Spleen (tissue), 11 donors: ENCODE measurements at regions not wholly inside any gene's neighbourhood (a gene's known extent, or its start where the extent isn't known, plus 50 kb on each side); places are given as distances from the start of the nearest gene placed in this dataset.

Experiments used
- DNase-seq: peaks from one replicate; pipeline ENCODE4 v3.0.0-alpha.2; 2020
- H3K27ac ChIP-seq, 8 donors: fragments of 200-600 bp; sonication (generic) in 7 of 8; 1 replicate in 4 of 8; 2 replicates in 4 of 8; pipeline versions ENCODE4 v1.5.0 to v1.8.0; 2016 to 2021; ENCODE audit warnings: inconsistent platforms in 4 of 8, mild to moderate bottlenecking in 4 of 8, moderate library complexity in 1 of 8
- H3K27me3 ChIP-seq, 7 donors: fragments of 200-600 bp; sonication (generic) in 6 of 7; replicated peaks in 1 of 7; 1 replicate in 4 of 7; 2 replicates in 3 of 7; pipeline versions ENCODE4 v1.5.0 to v1.8.0; 2016 to 2021; ENCODE audit warnings: inconsistent platforms in 3 of 7, mild to moderate bottlenecking in 1 of 7
- H3K36me3 ChIP-seq, 6 donors: fragments of 200-600 bp; sonication (generic) in 5 of 6; 1 replicate in 4 of 6; 2 replicates in 2 of 6; pipeline versions ENCODE4 v1.5.0 to v1.8.0; 2016 to 2021; ENCODE audit warnings: inconsistent platforms in 2 of 6
- H3K4me1 ChIP-seq, 6 donors: fragments of 200-600 bp; sonication (generic) in 5 of 6; 1 replicate in 3 of 6; 2 replicates in 3 of 6; pipeline versions ENCODE4 v1.5.0 to v1.8.0; 2016 to 2021; ENCODE audit warnings: inconsistent platforms in 3 of 6
- H3K4me3 ChIP-seq, 8 donors: fragments of 200-600 bp; sonication (generic) in 7 of 8; 1 replicate in 4 of 8; 2 replicates in 4 of 8; pipeline versions ENCODE4 v1.5.0 to v1.8.0; 2016 to 2021; ENCODE audit warnings: inconsistent platforms in 4 of 8, mild to moderate bottlenecking in 4 of 8, moderate library complexity in 2 of 8
- H3K9me3 ChIP-seq, 8 donors: fragments of 200-600 bp; sonication (generic) in 7 of 8; 1 replicate in 4 of 8; 2 replicates in 4 of 8; pipeline versions ENCODE4 v1.5.0 to v1.8.0; 2016 to 2021; ENCODE audit warnings: inconsistent platforms in 4 of 8
- CTCF ChIP-seq, 11 experiments: fragments of 200-600 bp in 7 of 11; fragments of 450-650 bp in 4 of 11; sonication (generic) in 4 of 11; IDR thresholded peaks in 8 of 11; conservative IDR thresholded peaks in 3 of 11; 1 replicate in 7 of 11; 2 replicates in 4 of 11; pipeline versions ENCODE4 v1.4.0 to v1.8.0; 2016 to 2021; ENCODE audit warnings: antibody characterized with exemption in 11 of 11, inconsistent platforms in 4 of 11, mild to moderate bottlenecking in 1 of 11
- POLR2A ChIP-seq, 3 donors: fragments of 450-650 bp; IDR thresholded peaks; one replicate each; pipeline ENCODE4 v1.5.1; 2017; ENCODE audit warnings: antibody characterized with exemption in 3 of 3, mild to moderate bottlenecking in 1 of 3
- POLR2AphosphoS5 ChIP-seq, 3 donors: sonication (generic); formaldehyde crosslinking; IDR thresholded peaks; one replicate each; pipeline ENCODE4 v1.5.1; 2017; ENCODE audit warnings: antibody characterized with exemption in 3 of 3
- WGBS, 5 donors: extraction: QIAGEN DNeasy Blood & Tissue Kit in 3 of 5; methylation state at CpG; one replicate each; pipeline versions ENCODE4 v1.1.5 to v1.1.7; 2013 to 2018; 5-methylcytosine and 5-hydroxymethylcytosine counted together
- intact Hi-C: fragments of 100-400 bp; cut with DNase I; formaldehyde crosslinking; loops from one replicate; pipeline ENCODE4 v1.15.0; 2023; ENCODE audit warnings: low total_unique reads
- donor health status: healthy with polysubstance abuse.
- donor health status: DM: no; HTN: no; CAD: no; lungs with moderate emphysema.
- donor health status: DM: no; HTN: no; CAD: no.
- donor health status: Bipolar disorder and iron deficiency.
- donor health status: healthy.
- donor health status: DM: no; HTN: no; CAD: no.
- donor health status: DM: yes; HTN: yes; CAD: no.

DNA sequence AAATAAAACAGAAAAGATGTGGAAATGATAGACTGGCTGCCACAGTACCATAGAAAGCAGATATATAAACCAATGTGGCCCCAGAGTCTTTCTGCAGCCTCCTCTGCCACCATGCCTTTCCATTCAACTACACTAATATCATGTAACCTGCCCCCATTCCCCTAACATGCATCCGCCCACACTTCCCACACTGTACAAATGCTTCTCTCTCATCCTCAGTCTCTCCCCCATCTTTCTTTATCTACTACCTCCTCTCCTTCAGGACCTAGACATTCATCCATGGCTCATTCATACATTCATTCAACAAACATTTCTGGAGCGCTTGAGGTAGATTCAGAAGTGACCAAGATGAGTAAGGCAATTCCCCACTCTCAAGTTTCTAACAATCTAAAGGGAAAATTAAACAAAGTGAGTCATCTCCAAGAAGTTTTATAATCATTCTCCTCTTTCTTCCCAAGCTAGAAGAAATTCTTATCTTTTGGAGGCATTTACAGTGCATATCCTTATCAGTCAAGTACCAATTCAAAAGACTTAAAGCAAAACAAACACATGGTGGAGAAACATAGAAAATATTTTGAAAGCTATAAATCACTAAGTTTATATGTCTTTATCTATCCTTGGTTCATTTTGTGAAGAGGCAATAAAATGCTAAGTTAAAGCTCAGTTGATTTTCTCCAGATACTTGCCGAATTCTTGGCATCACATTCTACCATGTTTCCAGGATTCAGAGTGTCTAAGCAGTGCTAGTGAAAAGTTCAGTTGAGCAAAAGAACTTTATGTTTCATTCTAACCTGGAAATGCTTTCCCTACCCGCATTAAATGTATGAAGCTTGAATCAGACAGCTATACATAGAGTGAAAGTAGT lies 70.5 kb upstream of the FRMD6 start:
- Histone ChIP-seq H3K27ac (no peak overlapping the region), H3K27me3 (peaks cover 0 to 11% (median 0%) of the 10 kb centered on the region in 7 donors), H3K36me3 (no peaks in the 10 kb centered on the region), H3K9me3 (no peaks in the 10 kb centered on the region), H3K4me3 (no peak overlapping the region), H3K4me1 (no peaks in the 10 kb centered on the region)
- 85 to 95% (median 91%) methylated on average over 4 of the region's 4 CpGs for WGBS, 5 donors
- DNase-seq, result no peak
- TF ChIP-seq POLR2A (IDR thresholded peaks at IDR 0.05) (no peak), CTCF (IDR thresholded peaks at IDR 0.05 in 8 of 11, conservative IDR thresholded peaks at IDR 0.05 in 3 of 11) (no peak), POLR2AphosphoS5 (IDR thresholded peaks at IDR 0.05) (no peak)
- intact Hi-C loops, result no loop called here

- intact Hi-C loops, result no loop called here
- H3K4me3 ChIP-seq, result no peak overlapping the region
- TF ChIP-seq CTCF (IDR thresholded peaks at IDR 0.05 in 8 of 11, conservative IDR thresholded peaks at IDR 0.05 in 3 of 11), result no peak
- TF ChIP-seq POLR2A (IDR thresholded peaks at IDR 0.05), result no peak
- TF ChIP-seq POLR2AphosphoS5 (IDR thresholded peaks at IDR 0.05), result no peak
- peaks cover 0 to 6% (median 0%) of the 10 kb centered on the region in 7 donors for H3K27me3 ChIP-seq
- WGBS, 5 donors, result 79 to 89% (median 82%) methylated on average over 2 of the region's 2 CpGs
- no peak overlapping the region for H3K27ac ChIP-seq
- DNase-seq, result no peak
- H3K9me3 ChIP-seq, result no peaks in the 10 kb centered on the region
- no peaks in the 10 kb centered on the region for H3K36me3 ChIP-seq
- no peaks in the 10 kb centered on the region for H3K4me1 ChIP-seq
Observed at GRCh38 chr14:51582437-51582836, 69.3 kb upstream of the FRMD6 start.

GRCh38 chr14:51585055-51585454 lies 66.7 kb upstream of the FRMD6 start:
- no peaks in the 10 kb centered on the region for H3K9me3 ChIP-seq
- H3K27ac ChIP-seq, result no peak overlapping the region
- intact Hi-C loops, result no loop called here
- no peaks in the 10 kb centered on the region for H3K36me3 ChIP-seq
- H3K4me1 ChIP-seq, result no peaks in the 10 kb centered on the region
- H3K27me3 ChIP-seq, result peaks cover 0 to 6% (median 0%) of the 10 kb centered on the region in 7 donors
- TF ChIP-seq CTCF (IDR thresholded peaks at IDR 0.05 in 8 of 11, conservative IDR thresholded peaks at IDR 0.05 in 3 of 11) (no peak), POLR2AphosphoS5 (IDR thresholded peaks at IDR 0.05) (no peak), POLR2A (IDR thresholded peaks at IDR 0.05) (no peak)
- H3K4me3 ChIP-seq, result no peak overlapping the region
- DNase-seq, result no peak
- 74 to 79% (median 77%) methylated on average over 5 of the region's 5 CpGs for WGBS, 5 donors

DNA sequence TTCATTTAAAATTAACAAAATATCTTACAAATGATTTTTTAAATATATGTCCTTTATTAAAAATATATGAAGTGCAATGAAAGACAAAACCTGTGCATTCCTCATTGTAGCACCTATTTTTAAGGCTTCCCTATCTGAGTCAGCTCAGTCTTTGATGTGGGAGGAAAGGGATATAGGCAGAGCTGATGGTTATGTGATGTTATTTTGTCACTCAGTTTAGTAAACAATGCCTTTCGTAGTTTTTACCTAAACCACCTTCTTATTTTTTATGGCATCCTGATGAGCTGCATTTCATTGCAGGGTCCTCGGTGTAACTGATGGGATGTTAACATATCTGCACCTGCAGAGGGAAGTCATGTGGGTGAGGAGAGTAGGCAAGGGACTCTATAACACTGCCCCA lies 58.9 kb upstream of the FRMD6 start:
- TF ChIP-seq POLR2A (IDR thresholded peaks at IDR 0.05), result no peak
- TF ChIP-seq POLR2AphosphoS5 (IDR thresholded peaks at IDR 0.05), result no peak
- no peak for TF ChIP-seq CTCF (IDR thresholded peaks at IDR 0.05 in 8 of 11, conservative IDR thresholded peaks at IDR 0.05 in 3 of 11)
- WGBS, 5 donors, result 36 to 63% (median 59%) methylated on average over 2 of the region's 2 CpGs

More for the DNA sequence above, 58.9 kb upstream of the FRMD6 start:
- Histone ChIP-seq H3K4me3 (no peak overlapping the region), H3K9me3 (no peaks in the 10 kb centered on the region), H3K27ac (no peak overlapping the region), H3K27me3 (peaks cover 0 to 3% (median 0%) of the 10 kb centered on the region in 7 donors), H3K4me1 (no peaks in the 10 kb centered on the region), H3K36me3 (no peaks in the 10 kb centered on the region)
- DNase-seq, result no peak
- intact Hi-C loops, result no loop called here
